Ectodermal cell (in vitro differentiated cells): ENCODE measurements at regions not wholly inside any gene's neighbourhood (a gene's known extent, or its start where the extent isn't known, plus 50 kb on each side); places are given as distances from the start of the nearest gene placed in this dataset.

Experiments
- H3K27ac ChIP-seq: 2 replicates; pipeline ENCODE4 v1.7.0; 2013; ENCODE audit warnings: mild to moderate bottlenecking, low read depth, low read length; ENCODE audit not compliant: insufficient read depth, poor library complexity, severe bottlenecking
- H3K27me3 ChIP-seq: 2 replicates; pipeline ENCODE4 v1.7.0; 2013; ENCODE audit warnings: mild to moderate bottlenecking, low read length; ENCODE audit not compliant: insufficient read depth, control insufficient read depth, poor library complexity, severe bottlenecking
- H3K36me3 ChIP-seq: one replicate; pipeline ENCODE4 v1.7.0; 2013; ENCODE audit warnings: low read length; ENCODE audit not compliant: control insufficient read depth, insufficient read depth
- H3K4me1 ChIP-seq: one replicate; pipeline ENCODE4 v1.7.0; 2013; ENCODE audit warnings: low read length; ENCODE audit not compliant: control insufficient read depth, insufficient read depth
- H3K4me3 ChIP-seq: 2 replicates; pipeline ENCODE4 v1.7.0; 2013; ENCODE audit warnings: low read depth, low read length, control low read depth; ENCODE audit not compliant: insufficient read depth
- H3K9me3 ChIP-seq: 2 replicates; pipeline ENCODE4 v1.7.0; 2013; ENCODE audit warnings: mild to moderate bottlenecking, low read length, moderate library complexity; ENCODE audit not compliant: control insufficient read depth
- WGBS, 2 experiments: methylation state at CpG; one replicate each; pipeline ENCODE4 v1.1.7; 2013; ENCODE audit warnings: missing lambda C conversion rate in 2 of 2; 5-methylcytosine and 5-hydroxymethylcytosine counted together

DNA sequence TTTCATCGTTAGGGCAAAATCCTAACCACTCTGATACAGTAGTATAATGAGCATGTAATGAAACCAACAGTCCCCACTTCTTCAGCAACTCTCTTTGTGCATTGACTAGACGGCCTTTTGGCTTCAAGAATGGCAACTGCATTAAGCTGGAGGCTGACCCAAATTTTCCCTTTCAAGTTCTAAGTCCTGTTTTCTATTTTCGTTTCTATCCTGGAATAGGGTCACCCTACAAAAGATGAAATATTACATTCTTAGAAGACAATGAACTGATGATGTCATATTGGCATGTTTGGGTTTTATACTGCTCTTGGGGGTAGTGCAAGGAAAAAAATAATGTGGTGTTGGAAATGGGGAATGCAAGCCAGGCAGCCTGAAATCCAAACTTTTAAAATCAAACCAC is 254.4 kb downstream of the ETAA1 start:
- 83 to 87% methylated on average over 3 of the region's 3 CpGs for WGBS, 2 experiments
- no peak overlapping the region for H3K4me3 ChIP-seq
- no peaks in the 10 kb centered on the region for H3K36me3 ChIP-seq
- no peak overlapping the region for H3K27ac ChIP-seq
- peaks cover 2% of the 10 kb centered on the region for H3K9me3 ChIP-seq
- H3K4me1 ChIP-seq = peaks cover 5% of the 10 kb centered on the region
- no peaks in the 10 kb centered on the region for H3K27me3 ChIP-seq

DNA sequence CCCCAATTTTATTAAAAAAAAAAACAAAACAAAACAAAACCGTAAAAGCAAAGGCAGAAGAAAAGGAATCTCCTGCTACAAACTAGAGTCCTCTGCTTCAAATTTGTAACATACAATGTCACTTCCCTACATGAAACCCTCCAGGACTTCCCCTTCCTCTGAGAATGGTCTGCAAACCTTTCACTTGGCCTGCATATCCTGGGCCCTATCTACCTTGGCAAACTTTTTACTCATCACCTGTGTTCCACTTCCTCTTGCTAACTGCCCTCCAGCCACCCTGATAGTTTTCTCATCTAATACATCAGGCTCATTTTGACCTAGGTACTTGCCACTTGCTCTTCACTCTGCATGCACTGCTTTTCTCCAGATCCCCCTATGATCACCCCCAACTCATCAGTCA is 255.5 kb downstream of the ETAA1 start:
- H3K4me1 ChIP-seq = peaks cover 5% of the 10 kb centered on the region
- H3K27me3 ChIP-seq = no peaks in the 10 kb centered on the region
- H3K27ac ChIP-seq = no peak overlapping the region
- H3K36me3 ChIP-seq = no peaks in the 10 kb centered on the region
- H3K4me3 ChIP-seq = no peak overlapping the region
- H3K9me3 ChIP-seq = no peaks in the 10 kb centered on the region
- 87 to 94% methylated on average over 1 of the region's 1 CpG for WGBS, 2 experiments

DNA sequence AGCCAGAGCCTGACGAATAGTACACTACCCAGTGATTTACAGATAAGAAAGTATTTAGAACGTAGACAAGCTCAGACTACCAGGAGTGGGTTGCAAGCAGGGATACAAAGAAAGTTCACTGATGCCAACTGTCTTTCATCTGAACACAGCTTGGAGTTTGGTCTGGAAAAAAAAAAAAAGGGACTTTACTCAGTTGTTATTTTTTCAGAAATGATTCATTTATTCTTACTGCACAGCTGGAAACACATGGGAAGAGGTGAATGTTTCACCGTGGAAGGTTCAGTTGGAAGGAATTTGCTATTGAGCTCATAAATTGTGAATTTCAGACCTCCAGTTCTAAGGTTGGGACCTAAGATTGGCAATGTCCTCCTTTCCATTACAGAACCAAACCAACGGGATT is 259.7 kb downstream of the ETAA1 start:
- no peak overlapping the region for H3K4me3 ChIP-seq
- no peaks in the 10 kb centered on the region for H3K36me3 ChIP-seq
- no peaks in the 10 kb centered on the region for H3K9me3 ChIP-seq
- WGBS, 2 experiments = 94 to 96% methylated on average over 3 to 4 of the region's 4 CpGs
- H3K4me1 ChIP-seq = no peaks in the 10 kb centered on the region
- H3K27me3 ChIP-seq = no peaks in the 10 kb centered on the region
- H3K27ac ChIP-seq = no peak overlapping the region

DNA sequence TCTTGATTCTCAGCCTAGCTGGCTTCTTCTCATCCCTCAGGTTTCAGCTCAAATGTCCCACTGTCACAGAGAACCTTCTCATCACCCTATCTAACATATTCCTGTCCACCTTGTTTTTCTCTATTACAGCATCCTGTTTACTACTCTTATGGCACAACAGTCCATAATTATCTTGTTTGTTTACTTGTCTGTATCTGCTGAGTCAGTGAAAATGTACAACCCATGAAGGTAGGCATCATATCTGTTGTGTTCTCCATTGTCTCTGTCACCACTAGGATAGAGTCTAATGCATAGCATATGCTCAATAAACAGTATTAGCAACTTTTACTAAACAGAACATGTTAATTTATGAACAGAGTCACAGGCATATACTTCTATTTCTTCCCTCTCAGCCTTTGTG is 261.7 kb downstream of the ETAA1 start:
- no peaks in the 10 kb centered on the region for H3K27me3 ChIP-seq
- no peaks in the 10 kb centered on the region for H3K36me3 ChIP-seq
- no peak overlapping the region for H3K27ac ChIP-seq
- no peak overlapping the region for H3K4me3 ChIP-seq
- no peaks in the 10 kb centered on the region for H3K9me3 ChIP-seq
- no peaks in the 10 kb centered on the region for H3K4me1 ChIP-seq

DNA sequence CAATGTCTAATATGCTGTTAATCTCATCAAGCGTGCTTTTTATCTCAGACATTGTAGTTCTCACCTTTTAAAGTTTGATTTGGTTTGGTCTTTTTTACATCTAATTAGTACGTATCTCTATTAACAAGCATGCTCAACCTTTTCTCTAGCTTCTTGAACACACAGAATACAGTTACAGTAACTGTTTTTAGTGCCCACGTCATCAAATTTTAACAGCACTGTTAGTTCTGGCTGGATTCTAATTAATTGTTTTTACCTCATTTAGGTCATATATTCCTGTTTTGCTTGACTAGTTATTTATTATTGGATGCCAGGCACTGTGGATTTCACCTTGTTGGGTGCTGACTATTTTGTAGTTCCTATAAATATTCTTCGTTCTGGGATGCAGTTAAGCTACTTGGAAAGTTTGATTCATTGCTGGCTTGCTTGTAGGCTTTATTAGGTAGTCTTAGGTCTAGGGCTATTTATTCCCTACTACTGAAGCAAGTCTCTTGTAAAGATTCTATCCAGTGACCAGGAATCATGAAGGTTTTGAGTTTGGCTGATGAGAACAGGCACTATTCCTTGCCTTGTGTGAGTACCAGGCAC is 263.0 kb downstream of the ETAA1 start:
- Histone ChIP-seq H3K9me3 (no peaks in the 10 kb centered on the region), H3K4me1 (no peaks in the 10 kb centered on the region), H3K27ac (no peak overlapping the region), H3K36me3 (no peaks in the 10 kb centered on the region), H3K27me3 (no peaks in the 10 kb centered on the region), H3K4me3 (no peak overlapping the region)
- 88 to 90% methylated on average over 4 of the region's 4 CpGs for WGBS, 2 experiments

DNA sequence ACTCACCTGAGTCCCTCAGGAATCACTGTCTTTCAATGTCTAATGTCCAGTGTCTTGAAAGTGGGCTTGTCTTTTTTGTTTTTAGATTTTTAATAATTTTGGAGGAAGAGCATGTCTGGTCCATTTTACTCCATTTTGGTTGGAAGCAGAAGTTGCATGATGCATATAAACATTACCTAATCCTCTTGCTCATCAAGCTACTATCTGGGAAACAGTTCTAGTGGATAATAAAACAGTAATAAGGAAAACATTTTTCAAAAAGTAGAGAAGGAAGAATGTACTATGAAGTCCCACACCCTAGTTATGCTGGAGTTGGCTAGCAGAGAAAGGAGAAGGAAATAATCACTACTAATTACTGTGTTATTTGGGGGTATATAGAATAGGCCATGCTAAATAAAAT is 263.7 kb downstream of the ETAA1 start:
- Histone ChIP-seq H3K27ac (no peak overlapping the region), H3K4me3 (no peak overlapping the region), H3K9me3 (no peaks in the 10 kb centered on the region), H3K36me3 (no peaks in the 10 kb centered on the region), H3K27me3 (no peaks in the 10 kb centered on the region), H3K4me1 (no peaks in the 10 kb centered on the region)

DNA sequence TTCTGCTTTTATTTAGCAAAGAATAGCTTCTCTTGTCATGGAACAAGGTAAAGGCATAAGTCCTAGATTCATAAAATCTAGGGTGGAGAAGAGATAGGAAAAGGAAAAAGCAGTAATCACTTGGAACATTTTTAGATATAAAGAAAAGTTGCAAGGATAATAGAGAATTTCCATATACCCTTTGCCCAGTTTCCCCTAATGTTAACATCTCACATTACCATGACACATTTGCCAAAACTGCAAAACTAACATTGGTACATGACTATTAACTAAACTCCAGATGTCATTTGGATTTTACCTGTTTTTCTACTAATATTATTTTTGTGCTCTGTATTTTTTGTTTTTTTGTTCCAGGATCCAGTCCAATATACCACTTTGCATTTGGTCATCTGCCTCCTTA is 265.1 kb downstream of the ETAA1 start:
- no peak overlapping the region for H3K27ac ChIP-seq
- H3K9me3 ChIP-seq = no peaks in the 10 kb centered on the region
- no peak overlapping the region for H3K4me3 ChIP-seq
- H3K27me3 ChIP-seq = no peaks in the 10 kb centered on the region
- no peaks in the 10 kb centered on the region for H3K4me1 ChIP-seq
- no peaks in the 10 kb centered on the region for H3K36me3 ChIP-seq

DNA sequence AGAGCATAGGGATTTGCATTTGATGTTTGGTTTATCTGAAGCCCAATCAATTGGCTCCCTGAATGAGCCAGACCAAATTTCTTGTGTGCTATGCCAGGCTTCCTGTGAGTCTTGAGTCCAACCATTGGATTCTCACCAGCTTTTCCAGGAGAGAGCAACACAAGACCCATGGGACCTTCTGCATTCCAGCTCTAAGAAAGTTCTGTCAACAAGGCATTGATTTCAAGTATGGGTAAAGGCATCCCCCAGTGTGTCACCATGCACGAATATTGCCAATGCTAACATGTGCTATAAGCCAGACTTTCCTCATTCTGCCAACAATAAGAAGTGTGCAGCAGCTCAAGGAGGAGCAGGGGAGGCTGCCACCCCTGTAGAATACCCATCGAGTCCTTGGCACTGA is 266.6 kb downstream of the ETAA1 start:
- H3K4me1 ChIP-seq = no peaks in the 10 kb centered on the region
- H3K9me3 ChIP-seq = no peaks in the 10 kb centered on the region
- no peak overlapping the region for H3K4me3 ChIP-seq
- no peak overlapping the region for H3K27ac ChIP-seq
- H3K27me3 ChIP-seq = no peaks in the 10 kb centered on the region
- H3K36me3 ChIP-seq = no peaks in the 10 kb centered on the region
- 91 to 92% methylated on average over 2 of the region's 2 CpGs for WGBS, 2 experiments

DNA sequence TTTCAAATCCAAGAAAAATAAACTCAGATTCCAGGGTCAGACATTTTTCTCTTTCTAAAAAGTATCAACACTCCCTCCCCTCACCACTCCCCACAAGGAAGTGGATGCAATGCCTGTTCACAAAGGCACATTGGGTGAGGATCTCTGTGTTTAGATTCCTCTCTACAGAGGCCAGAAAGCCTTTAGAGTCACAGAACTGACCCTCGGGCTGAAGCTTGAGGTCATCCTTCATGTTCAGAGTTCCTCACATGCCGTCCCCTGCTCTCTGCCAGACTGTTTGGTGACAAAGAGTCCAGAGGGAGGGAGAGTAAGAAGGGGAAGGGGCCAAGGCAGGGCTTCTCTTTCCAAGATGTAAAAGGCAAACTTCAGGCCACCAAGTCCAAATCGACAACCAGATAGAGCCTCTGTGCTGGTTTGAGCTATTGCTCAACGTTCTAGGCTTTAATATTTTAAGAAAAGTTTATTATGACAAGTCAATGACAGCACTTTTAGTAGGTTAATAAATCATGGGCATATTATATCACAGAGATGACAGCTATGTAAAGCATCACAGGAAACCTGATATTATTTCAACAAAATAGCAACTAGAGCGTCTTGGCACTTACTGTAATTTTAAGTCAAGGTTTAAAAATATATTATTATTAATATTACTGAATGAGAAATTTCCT is 269.4 kb downstream of the ETAA1 start:
- WGBS, 2 experiments = 82 to 93% methylated on average over 3 to 4 of the region's 5 CpGs
- H3K36me3 ChIP-seq = no peaks in the 10 kb centered on the region
- H3K4me1 ChIP-seq = no peaks in the 10 kb centered on the region
- no peak overlapping the region for H3K27ac ChIP-seq
- H3K4me3 ChIP-seq = no peak overlapping the region
- no peaks in the 10 kb centered on the region for H3K9me3 ChIP-seq
- H3K27me3 ChIP-seq = no peaks in the 10 kb centered on the region

DNA sequence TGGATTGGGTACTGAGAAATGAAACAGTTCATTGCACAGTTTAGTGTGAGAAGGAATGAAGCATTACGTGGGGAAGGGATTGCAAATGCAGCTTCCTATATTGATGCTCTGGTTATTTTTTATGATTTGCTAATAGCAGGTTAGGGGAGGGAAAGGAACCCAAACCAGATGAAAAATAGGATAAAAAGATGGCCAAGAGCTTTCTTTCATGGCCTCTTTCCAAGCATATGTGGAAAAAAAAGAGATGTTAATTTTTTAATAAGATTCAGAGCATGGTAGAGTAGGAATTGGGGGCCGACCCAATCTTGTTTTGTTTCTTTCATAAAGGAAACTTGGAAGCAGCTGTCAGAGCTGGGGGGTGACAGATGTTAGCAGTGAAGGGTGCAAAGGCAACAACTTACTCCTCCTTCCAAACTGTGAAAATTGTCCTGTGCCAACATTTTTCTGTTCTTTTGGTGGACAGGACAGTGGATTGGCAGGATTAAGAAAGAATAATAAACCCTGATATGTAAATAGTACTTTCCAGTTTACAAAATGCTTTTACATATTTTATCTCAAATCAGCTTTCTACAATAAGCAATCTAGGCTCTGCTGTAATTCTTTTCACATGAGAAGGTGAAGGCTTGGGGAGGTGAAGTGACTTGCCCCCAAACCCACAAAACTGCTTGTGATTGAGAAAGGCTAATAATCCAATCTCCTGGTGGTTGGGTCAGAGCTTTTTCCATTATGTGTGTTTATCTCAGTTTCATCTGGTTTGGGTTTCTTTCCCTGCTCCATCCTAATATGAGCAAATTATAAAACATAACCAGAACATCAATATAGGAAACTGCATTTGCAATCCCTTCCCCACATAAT is 270.1 kb downstream of the ETAA1 start:
- no peaks in the 10 kb centered on the region for H3K9me3 ChIP-seq
- H3K4me1 ChIP-seq = no peaks in the 10 kb centered on the region
- H3K36me3 ChIP-seq = no peaks in the 10 kb centered on the region
- no peaks in the 10 kb centered on the region for H3K27me3 ChIP-seq
- H3K4me3 ChIP-seq = no peak overlapping the region
- 87 to 92% methylated on average over 2 of the region's 2 CpGs for WGBS, 2 experiments
- H3K27ac ChIP-seq = no peak overlapping the region
